ENCODE measurements at regions not wholly inside any gene's neighbourhood (a gene's known extent, or its start where the extent isn't known, plus 50 kb on each side); places are given as distances from the start of the nearest gene placed in this dataset.

GRCh38 chr4:170748975-170749374 lies 659.2 kb upstream of the AADAT start:
- Histone ChIP-seq H3K27me3 (ENCODE audit: insufficient read depth, low read depth, low read length) (no peaks in the 10 kb centered on the region), H3K9me2 (ENCODE audit: insufficient read depth, low read length) (no peaks in the 10 kb centered on the region), H3K9me3 (ENCODE audit: low read length) (no peaks in the 10 kb centered on the region), H3K36me3 (ENCODE audit: insufficient read depth, low read length) (no peaks in the 10 kb centered on the region), H3K27ac (ENCODE audit: low read length) (no peak overlapping the region), H3K4me3 (ENCODE audit: low read length) (no peak overlapping the region), H3K79me2 (replicated peaks; ENCODE audit: insufficient read depth, low read length) (no peaks in the 10 kb centered on the region), H2AFZ (ENCODE audit: low read depth, low read length) (no peak overlapping the region), H3F3A (ENCODE audit: insufficient read depth, low read length, poor library complexity, severe bottlenecking) (no peaks in the 10 kb centered on the region), H3K4me2 (ENCODE audit: low read length) (no peak overlapping the region), H4K20me1 (ENCODE audit: insufficient read depth) (no peaks in the 10 kb centered on the region), H3K9ac (ENCODE audit: low read length) (no peak overlapping the region)
- no peak for TF ChIP-seq SMC3 (conservative IDR thresholded peaks at IDR 0.05; ENCODE audit: poor library complexity)

DNA sequence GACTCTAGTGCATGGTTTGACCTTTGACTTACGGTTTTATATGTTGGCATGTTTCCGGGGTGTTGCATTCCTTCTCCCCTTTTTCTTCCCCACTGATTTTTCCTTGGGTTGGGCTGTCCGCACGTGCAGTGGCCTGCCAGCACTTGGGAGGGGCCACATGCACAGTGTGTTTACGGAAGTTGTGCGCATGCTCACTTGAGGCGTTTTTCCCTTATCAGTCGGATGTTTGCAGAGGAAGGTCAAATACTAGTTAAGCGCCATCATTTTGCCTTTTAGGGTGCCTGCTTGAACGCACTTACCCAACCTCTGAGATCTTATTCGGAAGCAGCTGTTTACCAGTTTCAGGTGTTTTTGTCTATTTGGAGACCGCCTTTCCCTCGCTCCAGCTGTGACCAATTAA lies 653.9 kb upstream of the AADAT start:
- no peak for TF ChIP-seq SMC3 (conservative IDR thresholded peaks at IDR 0.05; ENCODE audit: poor library complexity)
- no peak for TF ChIP-seq RAD21 (conservative IDR thresholded peaks at IDR 0.05)
- Histone ChIP-seq H3K4me2 (ENCODE audit: low read length) (no peak overlapping the region), H3K9me3 (ENCODE audit: low read length) (no peaks in the 10 kb centered on the region), H3K79me2 (replicated peaks; ENCODE audit: insufficient read depth, low read length) (no peaks in the 10 kb centered on the region), H3K36me3 (ENCODE audit: insufficient read depth, low read length) (no peaks in the 10 kb centered on the region), H2AFZ (ENCODE audit: low read depth, low read length) (no peak overlapping the region), H3K9me2 (ENCODE audit: insufficient read depth, low read length) (no peaks in the 10 kb centered on the region), H3K27ac (ENCODE audit: low read length) (no peak overlapping the region), H3F3A (ENCODE audit: insufficient read depth, low read length, poor library complexity, severe bottlenecking) (no peaks in the 10 kb centered on the region), H3K9ac (ENCODE audit: low read length) (no peak overlapping the region), H3K27me3 (ENCODE audit: insufficient read depth, low read depth, low read length) (no peaks in the 10 kb centered on the region), H3K4me3 (ENCODE audit: low read length) (no peak overlapping the region), H4K20me1 (ENCODE audit: insufficient read depth) (no peaks in the 10 kb centered on the region)

DNA sequence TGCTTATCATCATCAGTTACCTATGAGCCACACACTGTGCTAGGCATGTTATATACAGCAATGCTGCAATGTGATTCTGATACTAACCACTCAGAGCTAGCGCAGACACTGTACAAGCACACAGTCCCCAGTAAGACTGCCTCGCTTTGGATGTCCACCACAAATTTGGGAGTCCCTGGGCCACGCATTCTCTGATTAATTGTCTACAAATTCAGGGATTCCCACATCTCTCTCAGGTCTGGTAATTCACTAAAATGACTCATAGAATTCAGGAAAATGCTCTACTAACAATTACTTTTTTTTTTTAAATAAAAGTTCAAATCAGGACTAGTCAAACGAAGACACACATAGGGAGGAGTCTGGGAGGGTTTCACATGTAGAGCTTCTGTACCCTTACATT lies 652.1 kb upstream of the AADAT start:
- Histone ChIP-seq H3K36me3 (ENCODE audit: insufficient read depth, low read length) (no peaks in the 10 kb centered on the region), H4K20me1 (ENCODE audit: insufficient read depth) (no peaks in the 10 kb centered on the region), H3K4me2 (ENCODE audit: low read length) (no peak overlapping the region), H3K4me3 (ENCODE audit: low read length) (no peak overlapping the region), H2AFZ (ENCODE audit: low read depth, low read length) (no peak overlapping the region), H3F3A (ENCODE audit: insufficient read depth, low read length, poor library complexity, severe bottlenecking) (no peaks in the 10 kb centered on the region), H3K9ac (ENCODE audit: low read length) (no peak overlapping the region), H3K79me2 (replicated peaks; ENCODE audit: insufficient read depth, low read length) (no peaks in the 10 kb centered on the region), H3K9me3 (ENCODE audit: low read length) (no peaks in the 10 kb centered on the region), H3K27me3 (ENCODE audit: insufficient read depth, low read depth, low read length) (no peaks in the 10 kb centered on the region), H3K27ac (ENCODE audit: low read length) (no peak overlapping the region), H3K9me2 (ENCODE audit: insufficient read depth, low read length) (no peaks in the 10 kb centered on the region)
- TF ChIP-seq, protein P1, sequence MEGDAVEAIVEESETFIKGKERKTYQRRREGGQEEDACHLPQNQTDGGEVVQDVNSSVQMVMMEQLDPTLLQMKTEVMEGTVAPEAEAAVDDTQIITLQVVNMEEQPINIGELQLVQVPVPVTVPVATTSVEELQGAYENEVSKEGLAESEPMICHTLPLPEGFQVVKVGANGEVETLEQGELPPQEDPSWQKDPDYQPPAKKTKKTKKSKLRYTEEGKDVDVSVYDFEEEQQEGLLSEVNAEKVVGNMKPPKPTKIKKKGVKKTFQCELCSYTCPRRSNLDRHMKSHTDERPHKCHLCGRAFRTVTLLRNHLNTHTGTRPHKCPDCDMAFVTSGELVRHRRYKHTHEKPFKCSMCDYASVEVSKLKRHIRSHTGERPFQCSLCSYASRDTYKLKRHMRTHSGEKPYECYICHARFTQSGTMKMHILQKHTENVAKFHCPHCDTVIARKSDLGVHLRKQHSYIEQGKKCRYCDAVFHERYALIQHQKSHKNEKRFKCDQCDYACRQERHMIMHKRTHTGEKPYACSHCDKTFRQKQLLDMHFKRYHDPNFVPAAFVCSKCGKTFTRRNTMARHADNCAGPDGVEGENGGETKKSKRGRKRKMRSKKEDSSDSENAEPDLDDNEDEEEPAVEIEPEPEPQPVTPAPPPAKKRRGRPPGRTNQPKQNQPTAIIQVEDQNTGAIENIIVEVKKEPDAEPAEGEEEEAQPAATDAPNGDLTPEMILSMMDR (IDR thresholded peaks at IDR 0.05; ENCODE audit: poor library complexity, severe bottlenecking): no peak
- TF ChIP-seq TAF1 (IDR thresholded peaks at IDR 0.05; ENCODE audit: low read depth) (no peak), EZH2 (IDR thresholded peaks at IDR 0.05; ENCODE audit: borderline replicate concordance, insufficient read depth, low read length, poor library complexity, severe bottlenecking) (no peak), RAD21 (conservative IDR thresholded peaks at IDR 0.05) (no peak), REST (IDR thresholded peaks at IDR 0.05; ENCODE audit: borderline replicate concordance) (no peak), SMC3 (conservative IDR thresholded peaks at IDR 0.05; ENCODE audit: poor library complexity) (no peak), MXI1 (conservative IDR thresholded peaks at IDR 0.05; ENCODE audit: poor library complexity, severe bottlenecking) (no peak)
